Liver (tissue), 8 donors: ENCODE measurements at regions not wholly inside any gene's neighbourhood (a gene's known extent, or its start where the extent isn't known, plus 50 kb on each side); places are given as distances from the start of the nearest gene placed in this dataset.

Source experiments
- DNase-seq: peaks from one replicate; pipeline ENCODE4 v3.0.0-alpha.2; 2017; ENCODE audit warnings: low spot score
- H3K27ac ChIP-seq, 2 donors: one replicate each; pipeline ENCODE4 v1.7.0; 2013; ENCODE audit warnings: inconsistent platforms in 2 of 2, low read length in 2 of 2, control low read depth in 1 of 2, low read depth in 1 of 2, mild to moderate bottlenecking in 1 of 2
- H3K27me3 ChIP-seq, 4 donors: one replicate each; pipeline versions ENCODE4 v1.6.1 to v1.7.0; 2013; ENCODE audit warnings: low read length in 3 of 4, inconsistent platforms in 1 of 4, mild to moderate bottlenecking in 1 of 4, moderate library complexity in 1 of 4; ENCODE audit not compliant: control insufficient read depth in 4 of 4, insufficient read depth in 4 of 4
- H3K36me3 ChIP-seq, 4 donors: one replicate each; pipeline versions ENCODE4 v1.6.1 to v1.7.0; 2013; ENCODE audit warnings: low read length in 3 of 4, mild to moderate bottlenecking in 3 of 4, low read depth in 1 of 4, moderate library complexity in 1 of 4; ENCODE audit not compliant: control insufficient read depth in 4 of 4, insufficient read depth in 3 of 4
- H3K4me1 ChIP-seq, 4 donors: one replicate each; pipeline versions ENCODE4 v1.6.1 to v1.7.0; 2013; ENCODE audit warnings: low read length in 3 of 4, mild to moderate bottlenecking in 3 of 4, moderate library complexity in 1 of 4; ENCODE audit not compliant: control insufficient read depth in 4 of 4, insufficient read depth in 4 of 4
- H3K4me3 ChIP-seq, 3 donors: one replicate each; pipeline versions ENCODE4 v1.6.1 to v1.7.0; 2013; ENCODE audit warnings: low read length in 3 of 3, control low read depth in 1 of 3, low read depth in 1 of 3, mild to moderate bottlenecking in 1 of 3
- H3K9ac ChIP-seq, 2 donors: one replicate each; pipeline ENCODE4 v1.7.0; 2013; ENCODE audit warnings: low read length in 2 of 2, mild to moderate bottlenecking in 2 of 2, moderate library complexity in 2 of 2, control low read depth in 1 of 2, low read depth in 1 of 2
- H3K9me3 ChIP-seq, 4 donors: one replicate each; pipeline versions ENCODE4 v1.6.1 to v1.7.0; 2013; ENCODE audit warnings: low read length in 3 of 4; ENCODE audit not compliant: control insufficient read depth in 4 of 4
- FOXA1 ChIP-seq: IDR thresholded peaks from 2 replicates; pipeline ENCODE4 v1.6.1; 2016; ENCODE audit warnings: antibody characterized with exemption
- FOXA2 ChIP-seq: IDR thresholded peaks from 2 replicates; pipeline ENCODE4 v1.6.1; 2016; ENCODE audit warnings: antibody characterized with exemption
- GABPA ChIP-seq, 2 donors: IDR thresholded peaks in 1 of 2; conservative IDR thresholded peaks in 1 of 2; 2 replicates each; pipeline ENCODE4 v1.6.1; 2016; ENCODE audit warnings: antibody characterized with exemption in 2 of 2, mild to moderate bottlenecking in 1 of 2, moderate library complexity in 1 of 2
- HNF4A ChIP-seq, 2 donors: conservative IDR thresholded peaks; 2 replicates each; pipeline ENCODE4 v1.6.1; 2016; ENCODE audit warnings: antibody characterized with exemption in 2 of 2, mild to moderate bottlenecking in 2 of 2
- HNF4G ChIP-seq: IDR thresholded peaks from 2 replicates; pipeline ENCODE4 v1.6.1; 2016; ENCODE audit warnings: antibody characterized with exemption
- JUND ChIP-seq, 2 donors: IDR thresholded peaks; 2 replicates each; pipeline ENCODE4 v1.6.1; 2016; ENCODE audit warnings: antibody characterized with exemption in 2 of 2
- NR2F2 ChIP-seq: IDR thresholded peaks from 2 replicates; pipeline ENCODE4 v1.6.1; 2016; ENCODE audit warnings: antibody characterized with exemption
- RAD21 ChIP-seq, 2 donors: IDR thresholded peaks; 2 replicates each; pipeline ENCODE4 v1.6.1; 2016; ENCODE audit warnings: antibody characterized with exemption in 2 of 2, mild to moderate bottlenecking in 2 of 2
- RXRA ChIP-seq, 2 donors: IDR thresholded peaks; 2 replicates each; pipeline ENCODE4 v1.6.1; 2017 to 2018; ENCODE audit warnings: antibody characterized with exemption in 2 of 2, mild to moderate bottlenecking in 1 of 2
- SP1 ChIP-seq: IDR thresholded peaks from 2 replicates; pipeline ENCODE4 v1.6.1; 2018; ENCODE audit warnings: antibody characterized with exemption, mild to moderate bottlenecking
- TAF1 ChIP-seq: conservative IDR thresholded peaks from 2 replicates; pipeline ENCODE4 v1.6.1; 2016; ENCODE audit warnings: antibody characterized with exemption, mild to moderate bottlenecking
- YY1 ChIP-seq: IDR thresholded peaks from 2 replicates; pipeline ENCODE4 v1.6.1; 2016; ENCODE audit warnings: antibody characterized with exemption, mild to moderate bottlenecking
- WGBS: extraction: QIAGEN DNeasy Blood & Tissue Kit; methylation state at CpG from one replicate; pipeline ENCODE4 v1.1.7; 2013; 5-methylcytosine and 5-hydroxymethylcytosine counted together
- TF ChIP-seq, protein P1 (sequence below): fragments of 150-350 bp; IDR thresholded peaks from 2 replicates; pipeline ENCODE4 v1.5.1; 2017; ENCODE audit warnings: improper control_type of control experiment, low read depth, low read length; ENCODE audit not compliant: missing input control
- TF ChIP-seq, protein P2 (sequence below): IDR thresholded peaks from 2 replicates; pipeline ENCODE4 v1.6.1; 2016; ENCODE audit warnings: antibody characterized with exemption
- TF ChIP-seq, protein P3 (sequence below): IDR thresholded peaks from 2 replicates; pipeline ENCODE4 v1.6.1; 2016; ENCODE audit warnings: antibody characterized with exemption
- TF ChIP-seq, protein P4 (sequence below): IDR thresholded peaks from 2 replicates; pipeline ENCODE4 v1.6.1; 2016; ENCODE audit warnings: antibody characterized with exemption
- TF ChIP-seq, protein P5 (sequence below): IDR thresholded peaks from 2 replicates; pipeline ENCODE4 v1.6.1; 2016; ENCODE audit warnings: antibody characterized with exemption, mild to moderate bottlenecking
- donor health status: healthy.
- donor health status: healthy.
- donor health status: healthy.
- donor health status: healthy.
- donor health status: healthy.

DNA sequence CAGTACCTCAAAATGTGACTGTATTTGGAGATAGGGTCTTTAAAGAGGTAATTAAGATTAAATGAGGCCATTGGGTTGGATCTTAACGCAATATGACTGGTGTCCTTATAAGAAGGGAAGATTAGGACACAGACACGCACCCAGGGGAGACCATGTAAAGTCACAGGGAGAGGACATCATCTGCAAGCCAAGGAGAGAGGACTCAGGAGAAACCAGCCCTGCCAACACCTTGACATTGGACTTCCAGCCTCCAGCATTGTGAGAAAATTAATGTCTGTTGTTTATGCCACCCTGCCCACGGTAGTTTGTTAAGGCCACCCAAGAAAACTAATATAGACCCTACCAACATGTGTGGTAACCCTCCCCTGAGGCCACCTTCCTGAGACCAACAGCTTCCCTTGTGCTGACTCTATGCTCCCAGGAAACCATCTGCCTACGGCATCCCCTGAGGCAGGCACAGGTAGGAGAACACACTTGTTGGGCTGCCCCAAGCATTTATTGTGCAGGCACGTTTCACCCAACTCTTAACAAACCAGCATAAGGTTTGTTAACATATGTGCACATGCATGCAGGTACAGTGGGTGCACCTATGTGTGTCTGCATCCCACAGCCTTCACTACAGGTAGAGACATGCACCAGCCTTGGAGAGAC is 161.5 kb upstream of the AGAP1 start:
- Histone ChIP-seq H3K27ac (no peak overlapping the region), H3K4me3 (no peak overlapping the region), H3K4me1 (no peaks in the 10 kb centered on the region), H3K9ac (no peak overlapping the region), H3K9me3 (peaks cover 0 to 3% (median 0%) of the 10 kb centered on the region in 4 donors), H3K27me3 (no peaks in the 10 kb centered on the region), H3K36me3 (no peaks in the 10 kb centered on the region)
- TF ChIP-seq HNF4G: no peak
- TF ChIP-seq HNF4A (conservative IDR thresholded peaks at IDR 0.05): no peak
- no peak for TF ChIP-seq NR2F2
- TF ChIP-seq, protein P1, sequence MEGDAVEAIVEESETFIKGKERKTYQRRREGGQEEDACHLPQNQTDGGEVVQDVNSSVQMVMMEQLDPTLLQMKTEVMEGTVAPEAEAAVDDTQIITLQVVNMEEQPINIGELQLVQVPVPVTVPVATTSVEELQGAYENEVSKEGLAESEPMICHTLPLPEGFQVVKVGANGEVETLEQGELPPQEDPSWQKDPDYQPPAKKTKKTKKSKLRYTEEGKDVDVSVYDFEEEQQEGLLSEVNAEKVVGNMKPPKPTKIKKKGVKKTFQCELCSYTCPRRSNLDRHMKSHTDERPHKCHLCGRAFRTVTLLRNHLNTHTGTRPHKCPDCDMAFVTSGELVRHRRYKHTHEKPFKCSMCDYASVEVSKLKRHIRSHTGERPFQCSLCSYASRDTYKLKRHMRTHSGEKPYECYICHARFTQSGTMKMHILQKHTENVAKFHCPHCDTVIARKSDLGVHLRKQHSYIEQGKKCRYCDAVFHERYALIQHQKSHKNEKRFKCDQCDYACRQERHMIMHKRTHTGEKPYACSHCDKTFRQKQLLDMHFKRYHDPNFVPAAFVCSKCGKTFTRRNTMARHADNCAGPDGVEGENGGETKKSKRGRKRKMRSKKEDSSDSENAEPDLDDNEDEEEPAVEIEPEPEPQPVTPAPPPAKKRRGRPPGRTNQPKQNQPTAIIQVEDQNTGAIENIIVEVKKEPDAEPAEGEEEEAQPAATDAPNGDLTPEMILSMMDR: no peak
- no peak for TF ChIP-seq RXRA (IDR thresholded peaks at IDR 0.05)
- no peak for TF ChIP-seq FOXA1
- WGBS: 90% methylated on average over 5 of the region's 5 CpGs
- DNase-seq: no peak

DNA sequence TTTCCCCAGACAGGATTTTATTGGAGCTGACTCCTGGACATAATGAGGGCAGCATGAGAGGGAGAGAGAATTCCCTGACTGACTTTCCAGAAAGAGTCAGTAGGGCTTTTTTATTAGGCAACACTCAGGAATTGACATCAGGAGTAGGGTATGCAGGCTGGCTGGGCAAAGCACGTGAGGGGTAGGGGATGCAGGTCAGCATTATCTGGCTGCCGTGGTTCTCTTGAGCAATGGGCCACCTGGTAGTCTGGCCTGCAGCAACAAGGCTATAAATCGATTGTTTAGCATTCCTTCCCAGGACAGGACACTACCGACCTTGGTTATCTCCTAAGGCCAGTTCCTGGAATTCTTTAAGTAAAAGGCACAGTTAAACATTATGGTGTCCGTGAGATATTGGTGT is 160.8 kb upstream of the AGAP1 start:
- no peak overlapping the region for H3K4me3 ChIP-seq

More for the DNA sequence above, 160.8 kb upstream of the AGAP1 start:
- no peak overlapping the region for H3K9ac ChIP-seq
- H3K9me3 ChIP-seq: peaks cover 0 to 3% (median 0%) of the 10 kb centered on the region in 4 donors
- no peaks in the 10 kb centered on the region for H3K4me1 ChIP-seq
- no peak for DNase-seq
- TF ChIP-seq RAD21 (IDR thresholded peaks at IDR 0.05): no peak
- no peak for TF ChIP-seq SP1
- no peak for TF ChIP-seq YY1
- TF ChIP-seq, protein P2, sequence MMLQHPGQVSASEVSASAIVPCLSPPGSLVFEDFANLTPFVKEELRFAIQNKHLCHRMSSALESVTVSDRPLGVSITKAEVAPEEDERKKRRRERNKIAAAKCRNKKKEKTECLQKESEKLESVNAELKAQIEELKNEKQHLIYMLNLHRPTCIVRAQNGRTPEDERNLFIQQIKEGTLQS: no peak
- no peak for TF ChIP-seq GABPA (IDR thresholded peaks at IDR 0.05 in 1 of 2, conservative IDR thresholded peaks at IDR 0.05 in 1 of 2)
- no peak for TF ChIP-seq TAF1
- TF ChIP-seq HNF4A (conservative IDR thresholded peaks at IDR 0.05): no peak
- TF ChIP-seq, protein P3, sequence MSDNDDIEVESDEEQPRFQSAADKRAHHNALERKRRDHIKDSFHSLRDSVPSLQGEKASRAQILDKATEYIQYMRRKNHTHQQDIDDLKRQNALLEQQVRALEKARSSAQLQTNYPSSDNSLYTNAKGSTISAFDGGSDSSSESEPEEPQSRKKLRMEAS: no peak
- TF ChIP-seq, protein P1: no peak
- no peak for TF ChIP-seq JUND (IDR thresholded peaks at IDR 0.05)
- TF ChIP-seq, protein P4, sequence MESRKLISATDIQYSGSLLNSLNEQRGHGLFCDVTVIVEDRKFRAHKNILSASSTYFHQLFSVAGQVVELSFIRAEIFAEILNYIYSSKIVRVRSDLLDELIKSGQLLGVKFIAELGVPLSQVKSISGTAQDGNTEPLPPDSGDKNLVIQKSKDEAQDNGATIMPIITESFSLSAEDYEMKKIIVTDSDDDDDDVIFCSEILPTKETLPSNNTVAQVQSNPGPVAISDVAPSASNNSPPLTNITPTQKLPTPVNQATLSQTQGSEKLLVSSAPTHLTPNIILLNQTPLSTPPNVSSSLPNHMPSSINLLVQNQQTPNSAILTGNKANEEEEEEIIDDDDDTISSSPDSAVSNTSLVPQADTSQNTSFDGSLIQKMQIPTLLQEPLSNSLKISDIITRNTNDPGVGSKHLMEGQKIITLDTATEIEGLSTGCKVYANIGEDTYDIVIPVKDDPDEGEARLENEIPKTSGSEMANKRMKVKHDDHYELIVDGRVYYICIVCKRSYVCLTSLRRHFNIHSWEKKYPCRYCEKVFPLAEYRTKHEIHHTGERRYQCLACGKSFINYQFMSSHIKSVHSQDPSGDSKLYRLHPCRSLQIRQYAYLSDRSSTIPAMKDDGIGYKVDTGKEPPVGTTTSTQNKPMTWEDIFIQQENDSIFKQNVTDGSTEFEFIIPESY: no peak
- no peak for TF ChIP-seq FOXA1
- TF ChIP-seq, protein P5, sequence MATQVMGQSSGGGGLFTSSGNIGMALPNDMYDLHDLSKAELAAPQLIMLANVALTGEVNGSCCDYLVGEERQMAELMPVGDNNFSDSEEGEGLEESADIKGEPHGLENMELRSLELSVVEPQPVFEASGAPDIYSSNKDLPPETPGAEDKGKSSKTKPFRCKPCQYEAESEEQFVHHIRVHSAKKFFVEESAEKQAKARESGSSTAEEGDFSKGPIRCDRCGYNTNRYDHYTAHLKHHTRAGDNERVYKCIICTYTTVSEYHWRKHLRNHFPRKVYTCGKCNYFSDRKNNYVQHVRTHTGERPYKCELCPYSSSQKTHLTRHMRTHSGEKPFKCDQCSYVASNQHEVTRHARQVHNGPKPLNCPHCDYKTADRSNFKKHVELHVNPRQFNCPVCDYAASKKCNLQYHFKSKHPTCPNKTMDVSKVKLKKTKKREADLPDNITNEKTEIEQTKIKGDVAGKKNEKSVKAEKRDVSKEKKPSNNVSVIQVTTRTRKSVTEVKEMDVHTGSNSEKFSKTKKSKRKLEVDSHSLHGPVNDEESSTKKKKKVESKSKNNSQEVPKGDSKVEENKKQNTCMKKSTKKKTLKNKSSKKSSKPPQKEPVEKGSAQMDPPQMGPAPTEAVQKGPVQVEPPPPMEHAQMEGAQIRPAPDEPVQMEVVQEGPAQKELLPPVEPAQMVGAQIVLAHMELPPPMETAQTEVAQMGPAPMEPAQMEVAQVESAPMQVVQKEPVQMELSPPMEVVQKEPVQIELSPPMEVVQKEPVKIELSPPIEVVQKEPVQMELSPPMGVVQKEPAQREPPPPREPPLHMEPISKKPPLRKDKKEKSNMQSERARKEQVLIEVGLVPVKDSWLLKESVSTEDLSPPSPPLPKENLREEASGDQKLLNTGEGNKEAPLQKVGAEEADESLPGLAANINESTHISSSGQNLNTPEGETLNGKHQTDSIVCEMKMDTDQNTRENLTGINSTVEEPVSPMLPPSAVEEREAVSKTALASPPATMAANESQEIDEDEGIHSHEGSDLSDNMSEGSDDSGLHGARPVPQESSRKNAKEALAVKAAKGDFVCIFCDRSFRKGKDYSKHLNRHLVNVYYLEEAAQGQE: no peak
- TF ChIP-seq HNF4G: no peak
- TF ChIP-seq NR2F2: no peak
- TF ChIP-seq FOXA2: no peak
- no peaks in the 10 kb centered on the region for H3K27me3 ChIP-seq
- WGBS: 60% methylated on average over 5 of the region's 5 CpGs
- no peaks in the 10 kb centered on the region for H3K36me3 ChIP-seq
- no peak overlapping the region for H3K27ac ChIP-seq
